ENCODE measurements at regions not wholly inside any gene's neighbourhood (a gene's known extent, or its start where the extent isn't known, plus 50 kb on each side); places are given as distances from the start of the nearest gene placed in this dataset.

- DNase-seq: no peak
Measured at GRCh38 chr18:39524370-39524769, 1958.8 kb upstream of the CELF4 start.

DNA sequence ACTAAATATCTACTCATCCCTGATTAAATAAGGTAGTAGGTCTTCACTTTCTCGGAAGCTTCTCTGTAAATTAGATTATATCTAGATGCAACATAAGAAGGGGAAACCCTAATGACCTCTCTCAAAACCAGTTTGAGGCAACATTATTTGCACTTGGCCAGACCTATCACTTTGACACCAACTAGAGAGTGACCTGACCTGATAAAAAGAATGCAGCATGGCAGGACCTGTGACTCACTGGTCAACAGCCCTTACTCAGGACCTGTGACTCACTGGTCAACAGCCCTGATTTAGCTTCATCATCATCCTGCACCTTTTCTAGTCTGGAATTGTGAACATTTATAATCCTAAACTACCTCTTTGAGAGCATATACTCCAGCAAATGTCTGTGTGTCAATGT, 1957.7 kb upstream of the CELF4 start:
- DNase-seq: peak; percentile 73

GRCh38 chr18:39521164-39521563, 1955.6 kb upstream of the CELF4 start:
- no peak for DNase-seq

DNA sequence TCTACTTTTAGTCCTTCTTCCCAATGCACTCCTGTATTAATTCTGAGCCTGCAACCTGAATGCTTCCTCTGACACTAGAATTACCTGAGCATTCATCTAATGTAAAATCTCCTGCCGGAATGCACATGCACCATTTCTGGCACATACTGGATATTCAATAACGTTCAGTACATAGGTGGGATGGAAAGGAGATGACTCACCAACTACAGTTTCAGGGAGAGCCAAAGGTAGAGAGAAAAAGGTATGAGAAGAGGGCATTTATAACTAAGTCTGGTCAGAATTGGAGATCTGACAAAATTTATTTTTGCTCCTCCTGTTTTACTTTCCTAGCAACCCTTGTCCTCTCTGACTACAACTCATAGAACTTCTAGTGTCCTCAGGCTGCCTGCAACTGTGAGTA, 1954.1 kb upstream of the CELF4 start:
- DNase-seq: no peak

DNA sequence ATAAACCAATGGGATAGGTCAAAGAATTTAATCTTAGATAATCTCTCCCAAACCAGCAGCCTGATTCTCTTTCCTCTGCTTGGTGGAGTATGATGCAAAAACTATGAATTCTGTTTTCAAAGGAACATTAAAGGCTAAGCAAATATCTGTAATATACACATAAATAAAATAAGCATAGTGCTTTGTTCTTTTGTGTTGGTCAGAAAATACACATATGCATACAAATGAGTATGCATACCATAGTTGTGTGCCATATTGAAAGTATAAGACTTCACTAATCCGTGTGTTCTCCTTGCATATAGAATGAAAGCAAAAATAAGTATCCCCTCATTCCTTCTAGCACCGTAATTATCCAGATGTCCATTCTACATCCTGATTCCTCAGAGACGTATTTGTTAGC, 1949.7 kb upstream of the CELF4 start:
- DNase-seq: no peak

- DNase-seq: no peak
Measured at GRCh38 chr18:39513186-39513585, 1947.6 kb upstream of the CELF4 start.

DNA sequence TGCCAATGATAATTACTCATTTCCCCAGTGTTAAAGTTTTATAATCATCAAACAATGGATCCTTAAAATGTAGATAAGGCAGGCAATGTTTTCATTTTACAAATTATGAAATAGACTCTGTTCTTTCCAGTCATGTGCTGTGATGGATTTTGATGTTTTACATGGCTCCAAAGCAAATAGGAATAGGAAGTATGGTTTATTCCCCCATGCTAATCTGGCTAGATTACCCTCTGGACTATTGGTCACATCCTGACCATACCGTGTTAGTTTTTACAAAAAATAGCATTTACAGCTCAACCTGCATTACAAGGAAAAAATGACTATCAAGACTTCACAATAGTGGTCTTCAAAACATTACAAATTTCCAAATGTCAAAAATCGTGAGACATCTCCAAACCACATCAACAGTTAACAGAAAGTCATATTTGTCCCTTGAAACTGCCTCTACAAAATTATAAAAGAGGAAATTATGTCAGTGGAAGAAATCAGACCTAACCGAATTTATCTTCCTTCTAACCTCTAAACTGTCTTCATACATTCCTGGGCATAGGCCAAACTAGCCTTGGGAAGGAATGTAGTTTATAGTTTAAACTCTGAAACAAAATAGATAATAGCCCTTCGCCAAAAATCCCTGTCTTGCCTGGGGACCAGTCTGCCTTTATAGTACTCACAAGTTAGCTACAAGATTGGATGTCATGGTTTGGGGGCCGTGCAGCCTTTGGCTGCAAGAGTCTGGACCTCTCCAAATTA, 1941.2 kb upstream of the CELF4 start:
- DNase-seq: no peak

GRCh38 chr18:39500306-39500705, 1934.7 kb upstream of the CELF4 start:
- DNase-seq: no peak

DNA sequence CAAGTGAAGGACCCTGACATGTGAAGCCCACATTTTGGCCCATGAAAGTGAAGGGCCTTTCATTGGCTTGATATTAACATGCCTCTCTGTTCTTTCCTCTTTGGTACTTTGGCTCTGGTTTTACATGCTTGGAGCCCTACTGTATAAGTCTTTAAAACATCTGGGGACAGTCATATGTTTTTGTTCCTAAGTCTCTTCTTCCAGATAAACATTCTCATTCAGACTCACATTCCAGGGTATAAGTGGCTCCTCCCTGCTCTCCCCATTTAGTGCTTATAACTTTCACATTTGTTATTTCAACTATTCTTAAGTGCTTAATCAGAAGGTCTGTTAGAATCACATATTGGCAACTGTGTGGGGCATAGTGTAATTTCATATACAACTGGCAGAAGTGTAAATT, 1932.2 kb upstream of the CELF4 start:
- DNase-seq: no peak

GRCh38 chr18:39496986-39497385, 1931.4 kb upstream of the CELF4 start:
- DNase-seq: no peak

DNA sequence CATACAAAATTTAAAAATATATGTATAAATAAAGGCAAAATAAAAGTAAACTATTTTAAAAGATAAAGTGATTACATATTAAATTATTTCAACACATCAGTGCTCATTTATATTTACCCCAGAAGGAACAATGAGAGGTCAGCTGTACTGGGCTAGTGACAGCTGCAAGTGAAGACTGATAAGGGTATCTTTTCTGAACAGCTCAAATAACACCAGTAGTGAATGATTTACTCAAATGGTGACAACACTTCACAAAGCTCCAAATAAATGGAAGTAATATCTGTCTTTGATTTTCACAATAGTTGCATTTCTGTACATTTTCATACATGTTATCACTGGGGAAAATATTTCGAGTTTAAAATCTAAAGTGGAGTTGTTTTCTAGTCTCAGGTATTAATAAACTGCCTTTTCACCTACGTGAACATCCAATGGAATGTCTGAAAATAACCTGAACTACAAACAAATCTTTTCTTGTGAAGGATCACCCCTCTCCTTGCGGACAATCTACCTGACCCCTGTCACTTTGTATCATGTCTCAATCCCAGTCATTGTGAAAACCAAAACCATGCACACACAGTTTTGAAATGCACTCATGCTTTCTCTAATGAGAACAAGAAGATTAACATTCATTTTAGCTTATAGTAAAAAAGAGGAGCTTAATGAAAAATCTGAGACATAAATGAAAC, 1928.8 kb upstream of the CELF4 start:
- DNase-seq: peak; percentile 65

- DNase-seq: no peak
Measured at GRCh38 chr18:39491408-39491807, 1925.8 kb upstream of the CELF4 start.

DNA sequence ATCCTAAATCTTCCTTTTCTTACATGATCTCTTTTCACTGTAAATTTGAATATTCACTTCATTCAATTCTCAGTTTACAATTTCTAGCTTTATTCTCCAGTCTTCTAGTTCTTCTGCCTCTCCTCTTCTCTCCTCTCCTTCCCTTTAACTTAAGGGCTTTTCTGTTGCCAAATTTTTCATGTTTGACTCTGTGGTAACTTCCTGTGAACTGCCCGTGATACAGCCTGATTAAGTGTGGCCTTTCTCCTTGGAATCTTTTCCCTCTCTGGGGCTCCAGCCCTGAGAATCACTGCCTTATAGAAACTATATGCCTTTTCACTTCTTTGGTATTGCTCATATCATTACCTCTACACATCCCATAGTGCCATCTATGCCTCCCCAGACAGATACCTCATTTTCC, 1923.8 kb upstream of the CELF4 start:
- DNase-seq: no peak

DNA sequence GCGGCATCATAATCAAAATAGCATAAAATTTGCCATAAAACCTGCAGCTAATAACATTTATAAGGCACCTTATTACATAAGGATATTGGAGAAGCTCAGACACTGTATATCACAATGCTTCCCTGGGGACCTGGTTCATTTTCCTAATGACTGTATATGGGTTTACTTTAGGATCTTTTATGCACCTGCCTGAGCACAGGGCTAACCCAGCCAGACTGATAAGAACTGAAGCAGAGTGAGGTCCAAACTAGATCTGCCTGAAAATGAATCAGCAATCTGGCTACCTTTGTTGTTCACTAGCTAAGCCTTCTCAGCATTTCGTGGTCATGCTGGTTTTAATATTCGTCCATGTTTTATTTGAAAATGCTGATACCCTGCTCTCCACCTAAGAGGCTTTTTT, 1922.3 kb upstream of the CELF4 start:
- no peak for DNase-seq

DNA sequence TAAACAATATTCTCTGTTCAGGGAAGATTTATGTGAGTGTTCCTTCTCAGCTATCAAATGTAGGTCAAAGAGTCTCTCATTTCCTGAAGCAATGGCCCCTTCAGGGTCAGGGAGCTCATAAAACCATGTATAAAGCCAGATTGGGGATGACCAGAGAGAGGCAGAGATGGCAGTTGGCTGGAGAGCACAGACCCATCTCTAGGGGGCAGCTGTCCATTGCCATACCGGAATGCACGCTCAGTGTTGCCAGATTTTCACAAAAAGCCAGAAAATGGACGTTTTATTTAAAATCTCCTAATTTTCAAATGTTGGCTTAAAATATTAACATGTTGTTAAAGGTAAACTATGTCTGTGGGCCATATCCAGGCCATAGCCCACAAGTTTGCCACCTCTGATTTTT, 1920.7 kb upstream of the CELF4 start:
- DNase-seq: no peak

- DNase-seq: no peak
Measured at GRCh38 chr18:39485696-39486095, 1920.1 kb upstream of the CELF4 start.

- no peak for DNase-seq
Measured at GRCh38 chr18:39481281-39481680, 1915.7 kb upstream of the CELF4 start.

GRCh38 chr18:39480494-39481195, 1915.0 kb upstream of the CELF4 start:
- DNase-seq: no peak

DNA sequence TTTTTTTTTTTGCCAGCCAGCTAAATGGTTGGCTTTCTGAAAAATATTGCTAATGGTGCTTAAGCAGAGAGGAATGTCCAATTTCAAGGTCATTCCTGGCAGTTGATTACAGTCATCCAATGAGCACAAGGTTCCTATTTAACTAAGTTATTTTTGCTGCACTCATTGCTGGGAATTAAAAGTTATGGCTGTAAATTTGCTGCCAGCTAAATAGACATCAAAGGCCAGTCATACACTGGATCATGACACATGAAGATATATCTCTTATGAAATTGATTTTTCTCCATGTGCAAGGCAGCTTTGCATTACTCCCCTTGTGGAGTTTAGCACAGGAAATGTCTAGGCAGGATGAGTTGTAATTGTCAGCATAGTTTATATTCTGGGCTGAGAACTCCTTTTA, 1898.4 kb upstream of the CELF4 start:
- no peak for DNase-seq

- DNase-seq: peak; percentile 9
Measured at GRCh38 chr18:39462436-39462835, 1896.8 kb upstream of the CELF4 start.

DNA sequence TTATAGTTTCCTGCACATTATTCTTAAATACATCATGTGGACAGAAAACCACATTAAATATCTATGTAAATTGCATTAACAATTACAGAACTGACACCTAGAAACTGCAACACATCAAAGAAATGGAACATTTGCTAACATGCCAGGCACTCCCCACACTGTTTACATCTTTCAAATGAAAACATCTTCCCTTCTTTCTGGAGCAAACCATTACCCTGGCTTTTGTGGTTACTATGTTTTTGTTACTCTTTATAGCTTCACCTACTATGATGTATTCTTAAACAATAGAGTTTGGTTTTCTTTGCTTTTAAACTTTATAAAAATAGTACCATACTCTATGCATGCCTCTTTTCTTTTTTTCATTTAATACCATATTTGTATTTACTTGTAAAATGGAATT, 1894.5 kb upstream of the CELF4 start:
- no peak for DNase-seq

- no peak for DNase-seq
Measured at GRCh38 chr18:39455285-39455684, 1889.7 kb upstream of the CELF4 start.

DNA sequence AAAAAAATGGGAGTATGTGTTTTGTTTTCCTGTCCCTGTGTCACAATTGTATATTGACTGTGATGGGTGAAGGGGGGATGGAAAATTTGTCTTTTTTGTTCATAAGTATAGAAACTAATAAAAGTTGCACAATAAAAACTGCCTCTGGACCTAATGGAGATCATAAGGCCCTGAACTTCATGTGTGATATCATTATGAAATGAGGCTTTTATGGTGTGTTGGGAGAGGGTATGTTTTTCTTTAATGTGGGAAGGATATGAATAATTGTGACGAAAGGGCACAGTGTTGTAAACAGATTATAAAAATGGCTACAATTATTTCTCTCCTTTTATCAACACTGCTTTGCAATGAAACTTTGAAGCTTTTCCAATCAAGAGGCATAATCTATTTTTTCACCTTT, 1889.3 kb upstream of the CELF4 start:
- no peak for DNase-seq

DNA sequence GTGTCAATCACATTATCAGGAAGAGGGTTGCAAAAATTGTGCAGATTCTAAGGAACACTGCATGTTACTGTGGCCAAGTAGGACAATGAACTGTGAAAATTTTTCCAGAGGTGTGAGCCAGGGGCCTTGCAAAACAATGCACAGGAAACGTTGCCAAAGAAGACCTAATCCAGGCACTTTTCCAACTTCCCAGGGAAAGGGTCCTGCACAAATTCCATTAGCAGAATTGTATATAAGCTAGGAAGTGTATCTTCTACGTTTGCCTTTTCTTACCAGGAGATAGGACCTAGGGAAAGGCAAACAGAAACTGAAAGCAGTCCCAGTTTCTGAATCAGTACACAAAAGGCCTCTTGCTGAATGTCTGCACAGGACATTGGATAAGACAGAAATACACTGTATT, 1888.3 kb upstream of the CELF4 start:
- peak; percentile 47 for DNase-seq

Data from DMS53 (cell line).